ENCODE measurements at regions not wholly inside any gene's neighbourhood (a gene's known extent, or its start where the extent isn't known, plus 50 kb on each side); places are given as distances from the start of the nearest gene placed in this dataset.

GRCh38 chr10:113442336-113442735 is 110.5 kb upstream of the HABP2 start:
- no peak for DNase-seq (ENCODE audit: low spot score)

DNA sequence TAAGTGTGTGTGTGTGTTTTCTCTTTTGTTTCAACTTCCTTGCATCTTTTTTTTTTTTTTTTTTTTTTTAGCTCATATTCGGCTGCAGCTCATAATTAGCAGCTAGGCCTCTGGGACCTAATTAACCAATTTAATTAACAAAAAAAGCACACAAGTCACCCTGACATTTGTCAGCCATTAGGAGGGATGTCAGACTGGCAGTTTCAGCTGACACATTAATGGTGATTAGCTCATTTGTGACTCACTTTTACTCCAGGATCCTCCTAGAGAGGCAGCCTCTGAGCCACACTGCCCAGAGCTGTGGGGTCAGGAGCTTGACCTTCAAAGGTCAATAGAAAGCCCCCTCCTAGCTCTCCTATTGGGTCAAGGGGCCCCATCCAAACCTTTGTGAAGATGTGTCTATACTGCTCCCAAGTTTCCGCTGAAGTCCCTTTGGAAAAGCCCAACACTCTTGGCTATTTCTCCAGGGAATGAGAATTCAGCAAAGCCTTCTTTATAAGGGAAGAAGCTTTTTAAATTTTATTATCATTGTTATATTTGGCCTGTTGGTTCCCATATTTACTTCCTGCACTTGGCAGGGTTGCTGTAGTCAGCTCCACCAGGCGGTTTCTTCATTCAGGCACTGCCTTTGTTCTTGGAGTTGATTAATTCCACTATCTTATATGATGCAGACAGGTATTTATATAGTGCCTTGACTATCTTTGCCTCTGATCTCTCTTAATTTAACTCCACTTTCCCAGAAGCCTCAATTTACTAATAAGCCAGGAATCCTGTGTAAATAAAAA is 109.5 kb upstream of the HABP2 start:
- no peak for DNase-seq (ENCODE audit: low spot score)

GRCh38 chr10:113444766-113445365 is 108.0 kb upstream of the HABP2 start:
- no peak for DNase-seq (ENCODE audit: low spot score)

DNA sequence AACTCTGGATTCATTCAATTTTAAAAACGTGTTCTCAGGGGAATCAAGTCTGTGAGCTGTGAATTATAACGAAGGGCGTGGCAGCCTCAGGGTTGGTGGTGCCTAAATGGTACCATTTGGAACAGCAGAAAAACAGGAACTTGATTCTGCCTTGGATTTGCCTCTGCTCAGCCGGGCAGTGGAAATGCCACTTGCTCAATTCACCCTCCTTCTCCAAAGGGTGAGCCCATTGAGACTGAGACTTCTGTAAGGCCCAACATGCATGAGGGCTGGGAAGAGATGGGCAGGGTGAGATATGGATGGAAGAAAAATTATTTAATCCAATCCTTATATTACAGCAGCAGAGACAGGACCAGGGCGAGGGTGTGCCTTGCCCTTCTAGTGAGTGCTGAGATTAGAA is 107.1 kb upstream of the HABP2 start:
- DNase-seq (ENCODE audit: low spot score): no peak

- DNase-seq (ENCODE audit: low spot score): no peak
Measured at GRCh38 chr10:113446739-113447138, 106.1 kb upstream of the HABP2 start.

- no peak for DNase-seq (ENCODE audit: low spot score)
Measured at GRCh38 chr10:113447278-113447677, 105.6 kb upstream of the HABP2 start.

DNA sequence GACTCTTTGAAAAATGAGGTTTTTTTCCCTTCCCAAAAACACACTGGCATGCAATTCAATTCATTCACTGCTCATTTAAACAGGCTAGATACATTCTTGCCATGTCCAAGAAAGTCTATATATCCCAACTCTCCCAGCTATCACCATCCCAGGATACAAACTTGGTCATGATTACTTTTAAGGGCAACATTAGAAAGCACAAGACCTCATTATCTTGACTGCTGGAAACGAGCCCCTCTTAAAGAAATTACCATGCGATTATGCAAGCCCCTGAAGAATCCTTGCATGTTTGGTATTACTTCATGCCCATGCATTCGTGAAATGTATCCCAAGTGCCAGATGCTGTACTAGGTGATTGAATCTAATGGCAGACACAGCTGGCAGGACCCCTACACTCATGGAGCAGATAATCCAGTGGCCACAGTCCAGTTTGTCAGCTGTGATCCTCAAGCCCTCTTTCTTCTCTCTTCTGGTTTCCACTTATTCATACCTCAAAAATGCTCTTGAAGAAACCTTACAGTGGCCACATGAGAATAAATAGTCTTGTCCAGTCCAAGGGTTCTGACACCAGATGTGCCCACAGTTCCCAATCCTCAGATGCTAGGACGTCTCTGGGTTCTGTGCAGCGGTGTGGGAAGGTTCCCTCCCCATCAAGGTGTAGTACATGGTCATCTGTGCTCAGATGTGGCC is 103.7 kb upstream of the HABP2 start:
- DNase-seq (ENCODE audit: low spot score): no peak

DNA sequence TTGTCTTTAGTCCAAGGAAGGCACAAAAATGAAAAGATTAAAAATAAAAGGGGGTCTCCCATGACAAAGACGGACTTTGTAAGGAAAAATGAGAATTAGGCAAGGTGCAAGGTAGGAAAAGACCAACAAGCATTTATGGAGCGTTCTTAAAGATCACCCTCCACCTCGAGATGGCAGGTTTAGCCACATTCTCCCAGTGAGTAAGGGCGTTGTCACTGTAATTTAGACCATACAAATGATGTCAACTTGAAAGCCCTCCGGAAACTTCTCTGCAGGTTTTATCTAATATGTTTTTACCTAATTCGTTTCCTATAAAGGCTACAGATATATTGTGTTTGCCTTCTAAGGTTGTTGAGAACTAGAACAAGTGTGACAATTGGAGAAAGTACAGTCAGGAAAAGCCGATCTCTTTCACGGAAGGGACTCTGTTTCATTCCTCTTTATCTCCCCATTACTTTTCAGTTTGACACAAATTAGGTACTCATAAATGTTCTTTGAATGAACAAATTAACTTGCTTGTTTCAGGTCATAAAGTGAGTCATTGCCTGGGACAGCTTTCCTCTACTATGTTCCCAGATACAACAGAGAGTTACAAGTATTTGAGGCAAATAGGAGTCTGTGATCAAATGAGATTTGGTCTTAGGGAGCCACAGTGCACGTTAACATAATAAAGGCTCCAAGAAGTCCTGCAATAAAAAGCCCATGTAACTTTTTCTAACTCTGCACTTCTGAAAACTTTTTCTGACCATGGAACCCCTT is 102.6 kb upstream of the HABP2 start:
- no peak for DNase-seq (ENCODE audit: low spot score)

- no peak for DNase-seq (ENCODE audit: low spot score)
Measured at GRCh38 chr10:113450906-113451305, 101.9 kb upstream of the HABP2 start.

GRCh38 chr10:113452146-113452845 is 100.6 kb upstream of the HABP2 start:
- no peak for DNase-seq (ENCODE audit: low spot score)

GRCh38 chr10:113453351-113453750 is 99.5 kb upstream of the HABP2 start:
- no peak for DNase-seq (ENCODE audit: low spot score)

- no peak for DNase-seq (ENCODE audit: low spot score)
Measured at GRCh38 chr10:113454341-113455061, 98.4 kb upstream of the HABP2 start.

DNA sequence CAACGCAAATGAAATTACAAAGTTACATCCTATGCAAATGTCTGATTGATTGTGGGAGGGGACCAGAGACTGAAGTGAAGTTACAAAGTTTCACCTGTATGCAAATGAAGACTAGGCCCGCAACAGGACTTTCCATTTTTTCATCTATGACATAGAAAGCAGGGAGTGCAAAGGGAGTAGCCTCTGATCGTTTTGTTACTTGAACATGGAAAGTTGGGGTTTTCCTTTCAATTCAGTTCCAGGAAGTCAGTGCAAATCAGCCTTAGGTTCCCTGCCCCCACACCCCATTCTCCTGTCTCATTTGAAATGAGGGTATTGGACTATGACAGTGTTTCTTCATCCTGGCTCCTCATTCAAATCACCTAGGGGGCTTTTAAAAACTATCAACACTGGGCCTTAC is 96.9 kb upstream of the HABP2 start:
- DNase-seq (ENCODE audit: low spot score): no peak

- DNase-seq (ENCODE audit: low spot score): no peak
Measured at GRCh38 chr10:113456741-113457140, 96.1 kb upstream of the HABP2 start.

- DNase-seq (ENCODE audit: low spot score): no peak
Measured at GRCh38 chr10:113457408-113457807, 95.4 kb upstream of the HABP2 start.

DNA sequence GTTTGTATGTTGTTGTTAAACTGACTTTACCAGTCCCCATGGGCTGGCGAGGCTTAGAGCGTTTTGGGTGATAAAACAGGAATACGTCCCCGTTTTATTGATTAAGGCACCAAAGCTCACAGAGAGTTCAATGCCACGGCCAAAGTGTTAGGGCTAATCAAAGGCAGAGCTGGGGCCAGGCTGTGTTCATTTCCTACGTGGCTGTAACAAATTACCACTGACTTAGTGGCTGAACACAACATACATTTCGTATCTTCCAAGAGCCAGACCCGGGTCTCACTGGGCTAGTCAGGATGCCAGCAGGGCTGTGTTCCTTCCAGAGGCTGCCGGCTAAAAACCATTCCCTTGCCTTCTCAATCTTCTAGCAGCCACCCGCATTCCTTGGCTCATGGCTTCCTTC is 94.4 kb upstream of the HABP2 start:
- DNase-seq (ENCODE audit: low spot score): no peak

DNA sequence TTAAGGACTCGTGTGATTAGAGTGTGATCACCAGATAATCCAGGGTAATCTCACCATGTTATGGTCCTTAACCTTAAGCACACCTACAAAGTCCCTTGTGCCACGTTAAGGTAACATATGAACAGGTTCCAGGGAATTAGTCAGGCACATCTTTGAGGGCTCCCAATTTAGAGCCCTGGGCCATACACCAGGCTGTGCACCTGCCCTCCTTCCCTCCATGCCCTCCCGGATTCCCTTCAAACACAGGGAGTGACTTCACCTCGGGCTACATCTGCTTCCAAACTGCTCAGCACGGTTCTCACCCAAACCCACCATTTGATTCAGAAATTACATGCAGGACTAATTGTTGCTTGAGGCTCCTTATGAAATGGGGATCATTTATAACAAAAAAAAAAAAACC is 93.9 kb upstream of the HABP2 start:
- DNase-seq (ENCODE audit: low spot score): no peak

DNA sequence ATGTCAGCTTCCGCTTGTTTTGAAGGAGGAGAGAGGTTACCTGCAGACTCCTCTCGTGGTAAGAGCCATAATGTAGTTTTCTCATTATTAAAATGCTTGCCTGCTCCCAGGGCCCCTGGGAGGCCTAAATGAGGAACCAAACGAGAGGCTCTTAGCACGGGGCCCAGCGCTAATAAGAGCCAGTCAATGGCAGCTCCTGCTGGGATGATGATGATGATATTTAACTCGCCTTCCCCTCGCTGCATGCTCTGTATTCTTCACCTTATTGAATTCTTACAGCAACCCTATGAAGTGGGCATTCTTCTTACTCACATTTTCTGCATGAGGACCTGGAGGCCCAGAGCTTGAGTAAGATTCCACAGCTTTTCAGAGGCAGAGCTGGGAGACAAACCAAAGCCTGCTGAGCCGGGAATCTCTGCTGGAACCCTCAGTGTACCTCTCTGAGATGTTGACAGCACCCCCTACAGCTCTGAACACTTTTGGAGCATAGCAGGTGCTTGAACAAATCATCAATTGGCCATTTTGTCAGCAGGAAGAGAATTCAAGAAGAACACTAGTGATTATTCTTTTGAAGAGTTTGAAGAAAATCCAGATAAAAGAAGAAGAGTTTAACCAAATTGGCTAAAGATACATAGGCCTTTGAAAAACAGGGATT is 93.1 kb upstream of the HABP2 start:
- DNase-seq (ENCODE audit: low spot score): no peak

DNA sequence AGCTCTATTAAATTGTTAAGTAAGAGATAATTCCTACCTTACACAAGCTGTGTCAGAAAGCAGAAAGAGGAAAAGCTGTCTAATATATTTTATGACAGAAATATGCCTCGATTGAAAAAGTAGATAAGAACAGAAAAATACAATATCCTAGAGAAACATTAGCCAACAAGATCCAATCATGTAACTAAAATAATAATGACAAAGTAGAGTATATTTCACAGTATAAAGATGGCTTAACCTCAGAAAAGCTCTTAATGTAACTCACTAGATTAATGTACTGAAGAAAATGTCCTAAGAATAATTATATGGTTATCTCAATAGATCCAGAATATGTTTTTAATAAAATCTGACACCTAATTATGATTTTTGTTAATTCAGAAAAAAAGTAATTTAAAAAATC is 89.8 kb upstream of the HABP2 start:
- no peak for DNase-seq (ENCODE audit: low spot score)

DNA sequence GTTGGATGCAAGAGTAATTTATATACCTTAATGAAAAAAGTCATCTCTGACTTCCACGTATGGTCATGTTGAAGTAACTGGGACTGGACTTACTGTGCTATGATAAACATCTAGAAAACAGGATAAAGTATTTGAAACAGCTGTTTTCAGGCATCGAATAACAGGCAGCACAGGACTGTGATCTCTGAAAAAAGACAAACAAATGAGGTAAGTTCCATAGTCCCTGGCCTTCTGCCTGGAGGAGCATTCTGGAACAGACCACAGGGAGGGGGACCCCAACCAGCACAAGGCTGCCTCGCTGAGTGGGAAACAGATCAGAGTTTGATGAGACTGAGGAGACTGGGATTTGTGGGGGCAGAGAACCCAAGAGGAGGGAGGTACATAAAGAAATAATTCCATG is 89.1 kb upstream of the HABP2 start:
- DNase-seq (ENCODE audit: low spot score): no peak

DNA sequence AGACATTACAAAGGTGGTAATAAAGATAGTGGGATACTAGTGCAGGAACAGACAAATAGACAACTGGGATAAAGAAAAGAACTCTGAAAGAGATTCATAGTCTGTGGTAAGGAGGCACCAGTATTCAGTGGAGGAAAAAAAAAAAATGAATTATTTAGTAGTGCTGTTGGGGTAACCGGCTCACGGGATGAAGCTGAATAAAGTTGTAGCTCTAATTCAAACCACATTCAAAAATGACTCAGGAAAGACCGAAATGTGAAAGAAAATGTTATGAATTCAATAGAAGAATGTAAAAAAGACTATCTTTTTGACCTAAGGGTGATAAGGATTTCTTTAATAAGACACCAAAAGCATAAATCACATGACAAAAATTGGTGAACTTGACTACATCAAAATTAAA is 83.1 kb upstream of the HABP2 start:
- DNase-seq (ENCODE audit: low spot score): no peak
